H1 (cell line): ENCODE measurements at regions not wholly inside any gene's neighbourhood (a gene's known extent, or its start where the extent isn't known, plus 50 kb on each side); places are given as distances from the start of the nearest gene placed in this dataset.

Experiments used
- CHD7 ChIP-seq: fragments of 300-600 bp; sonication (generic); IDR thresholded peaks from 2 replicates; pipeline ENCODE4 v1.7.1; 2012; ENCODE audit warnings: low read length, moderate library complexity, mild to moderate bottlenecking, inconsistent platforms; ENCODE audit not compliant: insufficient replicate concordance

GRCh38 chr4:74598611-74599325 lies 153.8 kb downstream of the AREG start (continued):
- no peak for TF ChIP-seq CHD7
